ENCODE measurements at regions not wholly inside any gene's neighbourhood (a gene's known extent, or its start where the extent isn't known, plus 50 kb on each side); places are given as distances from the start of the nearest gene placed in this dataset.

DNA sequence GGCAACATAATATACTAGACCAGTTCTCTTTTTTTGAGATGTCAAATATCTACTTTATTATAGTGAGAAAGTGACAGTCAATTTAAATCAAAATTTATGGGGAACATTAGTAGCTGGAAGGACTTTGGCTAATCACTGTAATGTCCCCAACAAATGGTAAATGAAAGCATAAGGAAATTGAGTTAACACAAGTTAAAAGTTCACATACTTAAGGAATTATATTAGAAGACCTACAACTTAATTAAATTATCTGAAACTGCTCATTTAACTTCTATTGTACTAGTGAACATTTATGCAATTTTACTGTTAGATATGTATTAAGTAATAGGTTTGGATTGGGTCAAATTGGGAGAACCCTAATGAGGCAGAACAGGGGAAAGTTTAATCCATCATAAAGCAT, 160.3 kb upstream of the TENM3 start:
- H3K4me3 ChIP-seq (ENCODE audit: low read depth, low read length), result no peak overlapping the region
- TF ChIP-seq, protein P1, sequence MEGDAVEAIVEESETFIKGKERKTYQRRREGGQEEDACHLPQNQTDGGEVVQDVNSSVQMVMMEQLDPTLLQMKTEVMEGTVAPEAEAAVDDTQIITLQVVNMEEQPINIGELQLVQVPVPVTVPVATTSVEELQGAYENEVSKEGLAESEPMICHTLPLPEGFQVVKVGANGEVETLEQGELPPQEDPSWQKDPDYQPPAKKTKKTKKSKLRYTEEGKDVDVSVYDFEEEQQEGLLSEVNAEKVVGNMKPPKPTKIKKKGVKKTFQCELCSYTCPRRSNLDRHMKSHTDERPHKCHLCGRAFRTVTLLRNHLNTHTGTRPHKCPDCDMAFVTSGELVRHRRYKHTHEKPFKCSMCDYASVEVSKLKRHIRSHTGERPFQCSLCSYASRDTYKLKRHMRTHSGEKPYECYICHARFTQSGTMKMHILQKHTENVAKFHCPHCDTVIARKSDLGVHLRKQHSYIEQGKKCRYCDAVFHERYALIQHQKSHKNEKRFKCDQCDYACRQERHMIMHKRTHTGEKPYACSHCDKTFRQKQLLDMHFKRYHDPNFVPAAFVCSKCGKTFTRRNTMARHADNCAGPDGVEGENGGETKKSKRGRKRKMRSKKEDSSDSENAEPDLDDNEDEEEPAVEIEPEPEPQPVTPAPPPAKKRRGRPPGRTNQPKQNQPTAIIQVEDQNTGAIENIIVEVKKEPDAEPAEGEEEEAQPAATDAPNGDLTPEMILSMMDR (IDR thresholded peaks at IDR 0.05; ENCODE audit: low read depth, low read length), result no peak
- in situ Hi-C loops (cut with HindIII; ENCODE audit: low sequenced_read_pairs), result no loop called here
- DNase-seq (ENCODE audit: low read depth, low spot score), result no peak

DNA sequence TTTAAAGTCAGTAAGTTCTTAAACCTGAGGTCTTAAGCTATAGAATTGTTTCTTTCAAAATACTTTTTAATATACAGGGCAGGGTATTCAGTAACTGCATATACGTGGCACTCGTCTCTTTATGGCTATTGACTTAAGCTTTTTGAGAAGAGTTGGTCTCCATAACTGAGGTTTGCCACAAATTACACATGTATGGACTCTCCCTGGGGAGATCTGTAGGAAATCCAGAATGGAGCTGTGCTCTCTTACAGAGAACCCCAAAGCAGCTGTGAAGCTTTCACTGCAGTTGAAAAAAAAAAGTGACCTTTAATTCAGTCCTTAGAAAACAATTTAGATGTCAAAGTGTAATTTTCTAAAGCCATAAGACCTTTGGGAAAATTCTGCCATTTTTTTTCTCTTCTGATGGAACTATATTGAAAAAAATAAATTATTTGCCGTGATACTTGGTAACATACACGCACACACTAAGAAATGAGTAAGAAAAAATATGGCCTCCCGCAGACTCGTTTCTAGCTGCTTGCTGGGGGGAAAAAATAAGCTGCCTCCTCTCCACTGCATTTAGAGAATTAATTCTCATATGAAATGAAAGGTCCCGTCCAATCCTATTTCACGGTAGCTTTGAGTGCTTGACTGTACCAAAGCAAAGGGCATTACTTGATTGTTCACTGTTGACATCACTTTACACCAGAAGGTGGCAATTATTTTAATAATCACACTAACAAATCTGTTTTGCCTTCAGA, 159.4 kb upstream of the TENM3 start:
- in situ Hi-C loops (cut with HindIII; ENCODE audit: low sequenced_read_pairs), result no loop called here
- TF ChIP-seq, protein P1 (IDR thresholded peaks at IDR 0.05; ENCODE audit: low read depth, low read length), result no peak
- no peak for DNase-seq (ENCODE audit: low read depth, low spot score)
- no peak overlapping the region for H3K4me3 ChIP-seq (ENCODE audit: low read depth, low read length)

DNA sequence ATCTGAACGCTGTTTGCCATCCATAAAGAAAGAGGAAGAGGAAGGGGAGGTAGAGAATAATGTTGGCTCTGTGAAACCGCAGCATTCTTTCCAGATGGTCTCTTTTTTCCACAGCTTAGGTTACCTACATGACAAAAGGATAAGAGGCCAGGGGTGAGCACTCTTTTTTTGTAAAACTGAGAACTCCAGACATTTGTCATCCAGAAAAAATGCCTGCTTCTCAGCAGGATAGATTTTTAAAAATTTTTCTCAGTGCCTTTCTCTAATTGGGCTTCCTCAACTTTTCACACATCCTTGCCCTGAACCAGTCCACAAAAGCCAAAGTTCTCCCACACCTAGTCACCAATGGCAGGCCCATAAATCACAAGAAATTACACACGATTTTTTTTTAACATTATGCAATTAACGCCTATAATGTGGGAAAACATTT, 158.1 kb upstream of the TENM3 start:
- TF ChIP-seq, protein P1 (IDR thresholded peaks at IDR 0.05; ENCODE audit: low read depth, low read length), result no peak
- peak; percentile 78 for DNase-seq (ENCODE audit: low read depth, low spot score)
- H3K4me3 ChIP-seq (ENCODE audit: low read depth, low read length), result no peak overlapping the region
- in situ Hi-C loops (cut with HindIII; ENCODE audit: low sequenced_read_pairs), result no loop called here

DNA sequence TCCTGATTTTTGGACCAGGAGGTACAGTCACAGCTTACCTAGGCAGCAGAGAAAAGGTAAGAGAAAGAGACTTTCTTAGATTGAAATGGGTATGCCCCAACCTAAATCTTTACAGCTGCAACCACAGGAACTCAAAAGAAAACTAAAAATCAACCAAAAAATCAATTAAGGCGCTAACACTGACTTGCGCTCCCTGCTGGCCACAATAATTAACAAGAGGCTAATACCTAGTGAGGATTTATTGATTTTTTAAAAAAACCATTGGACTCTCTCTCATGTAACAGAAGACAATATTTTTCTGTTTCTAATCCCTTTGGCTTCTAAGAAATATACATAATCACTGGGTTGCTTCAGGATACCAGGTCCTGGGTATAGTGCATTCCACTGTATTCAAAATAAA, 153.9 kb upstream of the TENM3 start:
- in situ Hi-C loops (cut with HindIII; ENCODE audit: low sequenced_read_pairs), result no loop called here
- no peak overlapping the region for H3K4me3 ChIP-seq (ENCODE audit: low read depth, low read length)
- no peak for DNase-seq (ENCODE audit: low read depth, low spot score)
- TF ChIP-seq, protein P1 (IDR thresholded peaks at IDR 0.05; ENCODE audit: low read depth, low read length), result no peak

DNA sequence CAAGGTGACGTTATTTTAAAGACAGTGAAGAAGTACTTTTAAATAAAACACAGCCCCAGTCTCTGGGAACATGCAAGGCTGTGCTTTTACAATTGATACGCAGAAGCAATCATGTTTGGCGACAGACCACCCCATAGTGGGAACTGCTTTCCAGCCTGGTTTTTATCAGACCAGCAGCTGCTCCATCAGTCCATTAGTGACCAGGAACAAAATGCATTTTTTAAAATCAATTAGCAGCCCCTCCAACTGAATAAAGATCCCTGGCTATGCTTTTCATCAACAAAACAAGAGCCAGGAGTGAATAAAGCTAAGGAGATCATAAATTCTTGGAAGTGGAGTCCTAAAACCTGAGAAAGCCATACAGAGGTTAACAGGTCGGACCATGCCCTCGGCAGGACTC, 153.0 kb upstream of the TENM3 start:
- no peak for DNase-seq (ENCODE audit: low read depth, low spot score)
- TF ChIP-seq, protein P1 (IDR thresholded peaks at IDR 0.05; ENCODE audit: low read depth, low read length), result no peak
- in situ Hi-C loops (cut with HindIII; ENCODE audit: low sequenced_read_pairs), result no loop called here
- no peak overlapping the region for H3K4me3 ChIP-seq (ENCODE audit: low read depth, low read length)

DNA sequence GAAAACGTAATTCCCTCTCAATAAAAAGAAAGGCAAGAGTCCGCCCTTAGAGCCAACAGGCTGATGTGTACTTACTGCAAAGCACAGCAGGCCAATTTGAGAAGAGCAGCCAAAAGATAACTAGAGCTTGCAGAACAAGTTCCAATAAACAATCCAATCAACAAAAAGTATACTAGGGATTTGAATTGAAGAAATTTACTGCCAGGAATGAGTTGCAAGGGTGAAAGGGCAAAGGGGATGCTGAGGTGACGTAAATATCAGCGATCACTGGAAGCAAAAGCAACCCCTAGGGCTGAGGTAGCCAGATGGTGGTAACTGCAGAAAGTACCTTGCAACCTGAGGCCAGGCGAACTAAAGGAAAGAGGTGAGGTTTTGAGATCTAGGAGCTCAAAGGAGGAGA, 152.1 kb upstream of the TENM3 start:
- in situ Hi-C loops (cut with HindIII; ENCODE audit: low sequenced_read_pairs), result no loop called here
- DNase-seq (ENCODE audit: low read depth, low spot score), result no peak
- no peak overlapping the region for H3K4me3 ChIP-seq (ENCODE audit: low read depth, low read length)
- TF ChIP-seq, protein P1 (IDR thresholded peaks at IDR 0.05; ENCODE audit: low read depth, low read length), result no peak

All from astrocyte of the spinal cord (primary cell).